ENCODE measurements at regions not wholly inside any gene's neighbourhood (a gene's known extent, or its start where the extent isn't known, plus 50 kb on each side); places are given as distances from the start of the nearest gene placed in this dataset.

DNA sequence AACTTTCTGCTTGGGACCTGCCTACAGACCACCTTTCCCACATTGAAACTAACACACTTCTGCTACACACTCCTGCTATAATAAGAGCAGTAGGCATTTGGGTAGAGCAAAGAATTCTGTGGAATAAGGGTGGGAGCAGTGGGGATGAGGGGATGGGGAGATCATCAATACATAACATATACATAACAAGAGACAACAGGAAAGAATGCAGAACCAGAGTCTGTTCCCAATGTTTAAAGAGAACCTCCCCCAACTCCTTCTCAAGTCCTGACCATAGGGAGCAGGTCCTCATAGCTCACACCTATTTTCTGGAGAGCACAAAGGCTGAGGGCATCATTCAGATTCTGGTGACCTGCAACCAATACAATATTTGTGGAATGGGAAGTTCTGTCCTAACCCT is 121.6 kb upstream of the BARHL2 start:
- TF ChIP-seq TCF7L2 (IDR thresholded peaks at IDR 0.05; ENCODE audit: low read depth, low read length), result no peak
- TF ChIP-seq, protein P1, sequence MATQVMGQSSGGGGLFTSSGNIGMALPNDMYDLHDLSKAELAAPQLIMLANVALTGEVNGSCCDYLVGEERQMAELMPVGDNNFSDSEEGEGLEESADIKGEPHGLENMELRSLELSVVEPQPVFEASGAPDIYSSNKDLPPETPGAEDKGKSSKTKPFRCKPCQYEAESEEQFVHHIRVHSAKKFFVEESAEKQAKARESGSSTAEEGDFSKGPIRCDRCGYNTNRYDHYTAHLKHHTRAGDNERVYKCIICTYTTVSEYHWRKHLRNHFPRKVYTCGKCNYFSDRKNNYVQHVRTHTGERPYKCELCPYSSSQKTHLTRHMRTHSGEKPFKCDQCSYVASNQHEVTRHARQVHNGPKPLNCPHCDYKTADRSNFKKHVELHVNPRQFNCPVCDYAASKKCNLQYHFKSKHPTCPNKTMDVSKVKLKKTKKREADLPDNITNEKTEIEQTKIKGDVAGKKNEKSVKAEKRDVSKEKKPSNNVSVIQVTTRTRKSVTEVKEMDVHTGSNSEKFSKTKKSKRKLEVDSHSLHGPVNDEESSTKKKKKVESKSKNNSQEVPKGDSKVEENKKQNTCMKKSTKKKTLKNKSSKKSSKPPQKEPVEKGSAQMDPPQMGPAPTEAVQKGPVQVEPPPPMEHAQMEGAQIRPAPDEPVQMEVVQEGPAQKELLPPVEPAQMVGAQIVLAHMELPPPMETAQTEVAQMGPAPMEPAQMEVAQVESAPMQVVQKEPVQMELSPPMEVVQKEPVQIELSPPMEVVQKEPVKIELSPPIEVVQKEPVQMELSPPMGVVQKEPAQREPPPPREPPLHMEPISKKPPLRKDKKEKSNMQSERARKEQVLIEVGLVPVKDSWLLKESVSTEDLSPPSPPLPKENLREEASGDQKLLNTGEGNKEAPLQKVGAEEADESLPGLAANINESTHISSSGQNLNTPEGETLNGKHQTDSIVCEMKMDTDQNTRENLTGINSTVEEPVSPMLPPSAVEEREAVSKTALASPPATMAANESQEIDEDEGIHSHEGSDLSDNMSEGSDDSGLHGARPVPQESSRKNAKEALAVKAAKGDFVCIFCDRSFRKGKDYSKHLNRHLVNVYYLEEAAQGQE (IDR thresholded peaks at IDR 0.05; ENCODE audit: insufficient read depth in 1 of 2, low read depth in 2 of 2, low read length in 1 of 2), result no peak
- TF ChIP-seq, protein P2, sequence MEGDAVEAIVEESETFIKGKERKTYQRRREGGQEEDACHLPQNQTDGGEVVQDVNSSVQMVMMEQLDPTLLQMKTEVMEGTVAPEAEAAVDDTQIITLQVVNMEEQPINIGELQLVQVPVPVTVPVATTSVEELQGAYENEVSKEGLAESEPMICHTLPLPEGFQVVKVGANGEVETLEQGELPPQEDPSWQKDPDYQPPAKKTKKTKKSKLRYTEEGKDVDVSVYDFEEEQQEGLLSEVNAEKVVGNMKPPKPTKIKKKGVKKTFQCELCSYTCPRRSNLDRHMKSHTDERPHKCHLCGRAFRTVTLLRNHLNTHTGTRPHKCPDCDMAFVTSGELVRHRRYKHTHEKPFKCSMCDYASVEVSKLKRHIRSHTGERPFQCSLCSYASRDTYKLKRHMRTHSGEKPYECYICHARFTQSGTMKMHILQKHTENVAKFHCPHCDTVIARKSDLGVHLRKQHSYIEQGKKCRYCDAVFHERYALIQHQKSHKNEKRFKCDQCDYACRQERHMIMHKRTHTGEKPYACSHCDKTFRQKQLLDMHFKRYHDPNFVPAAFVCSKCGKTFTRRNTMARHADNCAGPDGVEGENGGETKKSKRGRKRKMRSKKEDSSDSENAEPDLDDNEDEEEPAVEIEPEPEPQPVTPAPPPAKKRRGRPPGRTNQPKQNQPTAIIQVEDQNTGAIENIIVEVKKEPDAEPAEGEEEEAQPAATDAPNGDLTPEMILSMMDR (IDR thresholded peaks at IDR 0.05), result no peak
- no peak for TF ChIP-seq POLR2AphosphoS5 (IDR thresholded peaks at IDR 0.05; ENCODE audit: low read depth, low read length)
- TF ChIP-seq SIN3A (IDR thresholded peaks at IDR 0.05; ENCODE audit: borderline replicate concordance, insufficient read depth, low read depth, low read length), result no peak
- ChIA-PET CTCF (no interaction called here), POLR2A (no interaction called here)
- Histone ChIP-seq H3K27ac (ENCODE audit: low read length) (no peak overlapping the region), H3K4me3 (ENCODE audit: low read depth in 2 of 2, low read length in 2 of 2) (no peak overlapping the region), H3K27me3 (ENCODE audit: control insufficient read depth, insufficient read depth, low read length) (no peaks in the 10 kb centered on the region), H3K36me3 (ENCODE audit: control insufficient read depth, insufficient read depth, low read length) (no peaks in the 10 kb centered on the region), H3K9me3 (ENCODE audit: control insufficient read depth, insufficient read depth, low read depth, low read length) (no peaks in the 10 kb centered on the region), H3K4me1 (ENCODE audit: control insufficient read depth, insufficient read depth, low read length) (no peaks in the 10 kb centered on the region)
- in situ Hi-C loops (cut with HindIII; ENCODE audit: low pct_unique_long_range_greater_than_20kb, low sequenced_read_pairs) (no loop called here), intact Hi-C loops (cut with micrococcal nuclease; ENCODE audit: unreplicated experiment) (no loop called here)
- BruUV-seq (replicated peaks), result no TSS peak
- DNase-seq (ENCODE audit: low read depth, low spot score) (no peak), ATAC-seq (no peak)

DNA sequence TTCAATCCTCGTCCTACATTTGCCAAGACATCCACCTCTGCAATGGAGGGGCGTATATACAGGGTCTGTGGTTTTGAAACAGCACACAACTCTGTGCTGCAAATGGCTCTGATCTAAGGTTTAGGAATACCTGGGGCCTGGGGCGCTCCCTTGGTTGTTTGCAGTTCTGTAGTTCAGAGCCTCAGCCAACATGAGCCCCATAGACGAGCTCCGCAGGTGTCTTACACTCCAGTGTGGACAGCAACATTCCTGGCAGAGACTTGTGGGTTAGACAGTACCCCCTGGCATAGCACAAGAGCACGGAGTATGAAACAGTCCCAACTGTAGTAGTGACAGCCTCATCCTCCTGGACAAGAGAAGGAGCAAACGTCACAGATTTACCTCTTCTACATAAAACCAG is 120.3 kb upstream of the BARHL2 start:
- no peak overlapping the region for H3K27ac ChIP-seq (ENCODE audit: low read length)
- no peak for ATAC-seq
- no peaks in the 10 kb centered on the region for H3K4me1 ChIP-seq (ENCODE audit: control insufficient read depth, insufficient read depth, low read length)
- no TSS peak for BruUV-seq (replicated peaks)
- ChIA-PET POLR2A (no interaction called here), CTCF (no interaction called here)
- H3K36me3 ChIP-seq (ENCODE audit: control insufficient read depth, insufficient read depth, low read length), result no peaks in the 10 kb centered on the region
- TF ChIP-seq, protein P2 (IDR thresholded peaks at IDR 0.05), result no peak
- TF ChIP-seq TCF7L2 (IDR thresholded peaks at IDR 0.05; ENCODE audit: low read depth, low read length), result no peak
- no peaks in the 10 kb centered on the region for H3K27me3 ChIP-seq (ENCODE audit: control insufficient read depth, insufficient read depth, low read length)
- no peak overlapping the region for H3K4me3 ChIP-seq (ENCODE audit: low read depth in 2 of 2, low read length in 2 of 2)
- H3K9me3 ChIP-seq (ENCODE audit: control insufficient read depth, insufficient read depth, low read depth, low read length), result no peaks in the 10 kb centered on the region
- in situ Hi-C loops (cut with HindIII; ENCODE audit: low pct_unique_long_range_greater_than_20kb, low sequenced_read_pairs) (no loop called here), intact Hi-C loops (cut with micrococcal nuclease; ENCODE audit: unreplicated experiment) (no loop called here)
- no peak for DNase-seq (ENCODE audit: low read depth, low spot score)

DNA sequence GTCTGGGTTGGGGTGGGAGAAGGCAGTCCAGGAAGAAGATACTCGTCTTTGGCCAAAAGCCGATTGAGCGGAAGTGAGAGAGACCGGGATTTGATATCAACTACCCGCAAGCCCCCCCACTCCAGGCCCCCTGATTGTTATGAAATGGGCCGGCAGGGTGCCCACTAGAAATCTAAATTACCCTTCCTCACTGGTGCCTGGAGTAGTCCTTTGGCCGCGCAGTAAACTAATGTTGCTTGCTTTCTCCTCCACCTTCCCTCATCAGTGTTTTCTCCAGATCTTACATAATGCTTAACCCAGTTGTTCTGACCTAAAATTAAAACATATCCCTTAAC is 119.2 kb upstream of the BARHL2 start:
- Histone ChIP-seq H3K27ac (ENCODE audit: low read length) (no peak overlapping the region), H3K27me3 (ENCODE audit: control insufficient read depth, insufficient read depth, low read length) (no peaks in the 10 kb centered on the region), H3K9me3 (ENCODE audit: control insufficient read depth, insufficient read depth, low read depth, low read length) (no peaks in the 10 kb centered on the region), H3K4me1 (ENCODE audit: control insufficient read depth, insufficient read depth, low read length) (no peaks in the 10 kb centered on the region), H3K4me3 (ENCODE audit: low read depth in 2 of 2, low read length in 2 of 2) (no peak overlapping the region), H3K36me3 (ENCODE audit: control insufficient read depth, insufficient read depth, low read length) (no peaks in the 10 kb centered on the region)
- no TSS peak for BruUV-seq (replicated peaks)
- intact Hi-C loops (cut with micrococcal nuclease; ENCODE audit: unreplicated experiment), result no loop called here
- ATAC-seq (no peak), DNase-seq (ENCODE audit: low read depth, low spot score) (no peak)
- CTCF ChIA-PET, result no interaction called here
- TF ChIP-seq, protein P2 (IDR thresholded peaks at IDR 0.05), result no peak
- TF ChIP-seq SIN3A (IDR thresholded peaks at IDR 0.05; ENCODE audit: borderline replicate concordance, insufficient read depth, low read depth, low read length), result no peak
- TF ChIP-seq TCF7L2 (IDR thresholded peaks at IDR 0.05; ENCODE audit: low read depth, low read length), result no peak
- TF ChIP-seq, protein P1 (IDR thresholded peaks at IDR 0.05; ENCODE audit: insufficient read depth in 1 of 2, low read depth in 2 of 2, low read length in 1 of 2), result no peak
- no peak for TF ChIP-seq POLR2AphosphoS5 (IDR thresholded peaks at IDR 0.05; ENCODE audit: low read depth, low read length)
- in situ Hi-C loops (cut with HindIII; ENCODE audit: low pct_unique_long_range_greater_than_20kb, low sequenced_read_pairs), result no loop called here
- POLR2A ChIA-PET, result no interaction called here
